Right lobe of liver (tissue), 6 donors: ENCODE measurements at regions not wholly inside any gene's neighbourhood (a gene's known extent, or its start where the extent isn't known, plus 50 kb on each side); places are given as distances from the start of the nearest gene placed in this dataset.

ENCODE experiments used
- ATAC-seq, 4 donors: fragments of 200-7000 bp; cut with Tn5 transposase; one replicate each; pipeline ENCODE4 v1.9.1; 2020; ENCODE audit warnings: mild to moderate bottlenecking in 4 of 4, moderate library complexity in 4 of 4
- DNase-seq, 3 donors: peaks; one replicate each; pipeline ENCODE4 v3.0.0-alpha.2; 2020
- H3K27ac ChIP-seq, 3 donors: fragments of 200-600 bp; one replicate each; pipeline ENCODE4 v1.8.0; 2022
- H3K27me3 ChIP-seq, 2 donors: fragments of 200-600 bp; one replicate each; pipeline ENCODE4 v1.8.0; 2022
- H3K36me3 ChIP-seq, 4 donors: fragments of 200-600 bp; sonication (generic) in 1 of 4; one replicate each; pipeline versions ENCODE4 v1.5.1 to v1.8.0; 2017 to 2022; ENCODE audit warnings: control low read depth in 1 of 4
- H3K4me1 ChIP-seq, 4 donors: fragments of 200-600 bp; sonication (generic) in 1 of 4; one replicate each; pipeline versions ENCODE4 v1.5.1 to v1.8.0; 2017 to 2022; ENCODE audit warnings: control low read depth in 1 of 4
- H3K4me3 ChIP-seq, 3 donors: fragments of 200-600 bp; one replicate each; pipeline ENCODE4 v1.8.0; 2022
- H3K9me3 ChIP-seq, 4 donors: fragments of 200-600 bp; sonication (generic) in 1 of 4; one replicate each; pipeline versions ENCODE4 v1.5.1 to v1.8.0; 2017 to 2022; ENCODE audit warnings: control low read depth in 1 of 4
- POLR2A ChIP-seq: fragments of 450-650 bp; IDR thresholded peaks from one replicate; pipeline ENCODE4 v1.6.1; 2017; ENCODE audit warnings: antibody characterized with exemption, mild to moderate bottlenecking
- WGBS: methylation state at CpG from one replicate; pipeline ENCODE4 v1.1.6; 2018; ENCODE audit warnings: low coverage, low lambda C conversion rate; ENCODE audit not compliant: insufficient coverage; ENCODE audit errors: missing lambda C conversion rate; 5-methylcytosine and 5-hydroxymethylcytosine counted together
- intact Hi-C, 2 donors: fragments of 100-400 bp; cut with DNase I; formaldehyde crosslinking; loops; one replicate each; pipeline versions ENCODE4 v1.11.2 to v1.14.1; 2022
- TF ChIP-seq, protein P1 (sequence below), 4 donors: fragments of 200-600 bp in 3 of 4; fragments of 450-650 bp in 1 of 4; IDR thresholded peaks; one replicate each; pipeline versions ENCODE4 v1.5.1 to v1.8.0; 2016 to 2022; ENCODE audit warnings: antibody characterized with exemption in 4 of 4, mild to moderate bottlenecking in 2 of 4
- donor health status: DM: no; HTN: yes; CAD: no.
- donor health status: DM: no; HTN: no; CAD: no.
- donor health status: DM: no; HTN: no; CAD: no.
- donor health status: DM: no; HTN: yes; CAD: no.
- donor health status: DM: no; HTN: yes; CAD: no.

- DNase-seq: peak in 1 of 3 donors; percentile 37
- Histone ChIP-seq H3K4me1 (no peaks in the 10 kb centered on the region), H3K9me3 (no peaks in the 10 kb centered on the region), H3K36me3 (peaks cover 0 to 3% (median 0%) of the 10 kb centered on the region in 4 donors), H3K27ac (no peak overlapping the region), H3K27me3 (no peaks in the 10 kb centered on the region), H3K4me3 (no peak overlapping the region)
- intact Hi-C loops: no loop called here
- WGBS: 70% methylated on average over 5 of the region's 8 CpGs
- no peak for ATAC-seq
- TF ChIP-seq, protein P1, sequence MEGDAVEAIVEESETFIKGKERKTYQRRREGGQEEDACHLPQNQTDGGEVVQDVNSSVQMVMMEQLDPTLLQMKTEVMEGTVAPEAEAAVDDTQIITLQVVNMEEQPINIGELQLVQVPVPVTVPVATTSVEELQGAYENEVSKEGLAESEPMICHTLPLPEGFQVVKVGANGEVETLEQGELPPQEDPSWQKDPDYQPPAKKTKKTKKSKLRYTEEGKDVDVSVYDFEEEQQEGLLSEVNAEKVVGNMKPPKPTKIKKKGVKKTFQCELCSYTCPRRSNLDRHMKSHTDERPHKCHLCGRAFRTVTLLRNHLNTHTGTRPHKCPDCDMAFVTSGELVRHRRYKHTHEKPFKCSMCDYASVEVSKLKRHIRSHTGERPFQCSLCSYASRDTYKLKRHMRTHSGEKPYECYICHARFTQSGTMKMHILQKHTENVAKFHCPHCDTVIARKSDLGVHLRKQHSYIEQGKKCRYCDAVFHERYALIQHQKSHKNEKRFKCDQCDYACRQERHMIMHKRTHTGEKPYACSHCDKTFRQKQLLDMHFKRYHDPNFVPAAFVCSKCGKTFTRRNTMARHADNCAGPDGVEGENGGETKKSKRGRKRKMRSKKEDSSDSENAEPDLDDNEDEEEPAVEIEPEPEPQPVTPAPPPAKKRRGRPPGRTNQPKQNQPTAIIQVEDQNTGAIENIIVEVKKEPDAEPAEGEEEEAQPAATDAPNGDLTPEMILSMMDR (IDR thresholded peaks at IDR 0.05): no peak
- no peak for TF ChIP-seq POLR2A
Observed at GRCh38 chr17:64787921-64788271, 125.8 kb upstream of the SMURF2 start.

GRCh38 chr17:64787255-64787920, 125.3 kb upstream of the SMURF2 start:
- TF ChIP-seq POLR2A: no peak
- TF ChIP-seq, protein P1 (IDR thresholded peaks at IDR 0.05): no peak
- no peak overlapping the region for H3K27ac ChIP-seq
- DNase-seq (peak in 1 of 3 donors; percentile 11), ATAC-seq (peak in 1 of 4 donors; percentile 38)
- no peaks in the 10 kb centered on the region for H3K9me3 ChIP-seq
- H3K36me3 ChIP-seq: peaks cover 0 to 3% (median 0%) of the 10 kb centered on the region in 4 donors
- no peaks in the 10 kb centered on the region for H3K27me3 ChIP-seq
- no peak overlapping the region for H3K4me3 ChIP-seq
- no peaks in the 10 kb centered on the region for H3K4me1 ChIP-seq
- intact Hi-C loops: no loop called here
- 82% methylated on average over 6 of the region's 11 CpGs for WGBS

GRCh38 chr17:64786337-64786736, 124.2 kb upstream of the SMURF2 start:
- H3K9me3 ChIP-seq: no peaks in the 10 kb centered on the region
- no peak for TF ChIP-seq POLR2A
- TF ChIP-seq, protein P1 (IDR thresholded peaks at IDR 0.05): no peak
- DNase-seq (peak in 1 of 3 donors; percentile 40), ATAC-seq (no peak)
- H3K27me3 ChIP-seq: no peaks in the 10 kb centered on the region
- H3K4me3 ChIP-seq: no peak overlapping the region
- H3K36me3 ChIP-seq: peaks cover 0 to 1% (median 0%) of the 10 kb centered on the region in 4 donors
- H3K4me1 ChIP-seq: peaks cover 0 to 8% (median 0%) of the 10 kb centered on the region in 4 donors
- no peak overlapping the region for H3K27ac ChIP-seq
- 68% methylated on average over 3 of the region's 12 CpGs for WGBS
- intact Hi-C loops: no loop called here

DNA sequence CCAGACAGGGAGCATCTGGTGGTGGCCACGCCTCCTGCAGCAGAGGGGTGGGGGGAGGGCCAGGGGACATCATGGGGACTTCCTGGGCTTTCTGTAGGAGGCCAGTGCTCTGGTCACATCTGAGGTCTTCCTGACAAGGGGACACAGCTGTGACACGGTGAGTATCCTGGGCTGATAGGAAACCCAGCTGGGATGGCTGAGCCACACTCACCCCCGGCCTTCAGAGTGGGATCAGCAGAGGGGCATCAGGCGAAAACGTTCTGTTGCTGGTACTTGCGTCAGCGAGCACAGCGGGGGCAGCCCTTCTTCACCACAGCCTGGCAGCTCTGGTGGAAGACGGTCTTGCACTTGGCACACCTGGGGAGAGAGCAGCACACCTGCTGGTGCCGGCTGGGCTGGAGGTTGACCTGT, 122.9 kb upstream of the SMURF2 start:
- no peak overlapping the region for H3K4me3 ChIP-seq
- no peak overlapping the region for H3K27ac ChIP-seq
- intact Hi-C loops: no loop called here
- no peaks in the 10 kb centered on the region for H3K27me3 ChIP-seq
- DNase-seq (peak in 1 of 3 donors; percentile 46), ATAC-seq (no peak)
- H3K4me1 ChIP-seq: peaks cover 0 to 19% (median 3%) of the 10 kb centered on the region in 4 donors
- peaks cover 0 to 1% (median 0%) of the 10 kb centered on the region in 4 donors for H3K36me3 ChIP-seq
- TF ChIP-seq POLR2A: no peak
- TF ChIP-seq, protein P1 (IDR thresholded peaks at IDR 0.05): no peak
- no peaks in the 10 kb centered on the region for H3K9me3 ChIP-seq
- no CpG with 5 or more reads among the region's 10 CpGs for WGBS
